ENCODE measurements at regions not wholly inside any gene's neighbourhood (a gene's known extent, or its start where the extent isn't known, plus 50 kb on each side); places are given as distances from the start of the nearest gene placed in this dataset.

DNA sequence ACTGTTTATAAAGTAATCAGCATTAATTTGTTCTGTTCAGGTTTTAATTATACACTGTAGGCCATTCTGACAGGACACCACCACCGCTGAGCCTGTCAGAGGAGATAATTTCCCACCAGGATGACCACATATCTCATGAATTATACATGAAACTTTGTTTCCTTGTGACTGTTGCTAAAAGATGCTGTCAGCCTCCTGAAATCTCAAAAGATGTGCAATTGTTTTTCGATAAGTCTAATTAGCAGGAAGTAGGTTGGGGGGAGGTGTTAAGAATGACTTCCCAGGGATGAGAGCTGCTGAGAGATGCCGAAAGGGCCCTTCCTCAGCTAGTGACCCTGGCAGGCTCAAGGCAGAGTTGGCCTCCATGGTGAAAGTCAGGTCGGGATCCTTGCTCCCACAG lies 485.4 kb downstream of the SOX6 start:
- TF ChIP-seq, protein P1, sequence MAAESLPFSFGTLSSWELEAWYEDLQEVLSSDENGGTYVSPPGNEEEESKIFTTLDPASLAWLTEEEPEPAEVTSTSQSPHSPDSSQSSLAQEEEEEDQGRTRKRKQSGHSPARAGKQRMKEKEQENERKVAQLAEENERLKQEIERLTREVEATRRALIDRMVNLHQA (CRISPR knock-in tag; IDR thresholded peaks at IDR 0.05), result no peak
- no peak for TF ChIP-seq HDAC6 (IDR thresholded peaks at IDR 0.05; ENCODE audit: low read depth, low read length)
- TF ChIP-seq, protein P2, sequence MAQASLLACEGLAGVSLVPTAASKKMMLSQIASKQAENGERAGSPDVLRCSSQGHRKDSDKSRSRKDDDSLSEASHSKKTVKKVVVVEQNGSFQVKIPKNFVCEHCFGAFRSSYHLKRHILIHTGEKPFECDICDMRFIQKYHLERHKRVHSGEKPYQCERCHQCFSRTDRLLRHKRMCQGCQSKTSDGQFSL (CRISPR knock-in tag; IDR thresholded peaks at IDR 0.05), result no peak
- no peak for TF ChIP-seq ZNF143 (CRISPR knock-in tag; IDR thresholded peaks at IDR 0.05)
- TF ChIP-seq ZSCAN20 (CRISPR knock-in tag; IDR thresholded peaks at IDR 0.05; ENCODE audit: borderline replicate concordance), result no peak
- no peak for TF ChIP-seq POLR2A (IDR thresholded peaks at IDR 0.05; ENCODE audit: insufficient read depth in 1 of 2, low read depth in 2 of 2, low read length in 2 of 2)
- TF ChIP-seq JUND (CRISPR knock-in tag; IDR thresholded peaks at IDR 0.05), result no peak
- TF ChIP-seq POLR2G (IDR thresholded peaks at IDR 0.05; ENCODE audit: low read depth, low read length), result no peak
- TF ChIP-seq ZNF232 (CRISPR knock-in tag; IDR thresholded peaks at IDR 0.05; ENCODE audit: borderline replicate concordance), result no peak
- TF ChIP-seq NR1H2 (CRISPR knock-in tag; IDR thresholded peaks at IDR 0.05; ENCODE audit: borderline replicate concordance, low read depth), result no peak
- TF ChIP-seq, protein P3, sequence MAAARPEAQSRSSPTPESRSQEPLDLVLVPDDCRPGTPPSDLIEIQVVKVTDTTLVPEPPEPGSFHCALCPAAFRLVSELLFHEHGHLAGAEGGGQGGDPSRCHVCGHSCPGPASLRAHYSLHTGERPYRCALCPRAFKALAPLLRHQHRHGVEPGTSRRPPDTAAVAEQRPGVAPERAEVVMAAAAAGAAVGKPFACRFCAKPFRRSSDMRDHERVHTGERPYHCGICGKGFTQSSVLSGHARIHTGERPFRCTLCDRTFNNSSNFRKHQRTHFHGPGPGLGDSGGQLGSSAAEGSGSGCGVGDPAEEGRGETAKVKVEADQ (CRISPR knock-in tag; IDR thresholded peaks at IDR 0.05; ENCODE audit: borderline replicate concordance), result no peak
- no peak for TF ChIP-seq FOXK2 (IDR thresholded peaks at IDR 0.05)
